HCT116 (cell line): ENCODE measurements at regions not wholly inside any gene's neighbourhood (a gene's known extent, or its start where the extent isn't known, plus 50 kb on each side); places are given as distances from the start of the nearest gene placed in this dataset.

ENCODE experiments used
- ATAC-seq: fragments of 200-7000 bp; cut with Tn5 transposase; 2 replicates; pipeline ENCODE4 v1.9.1; 2020; ENCODE audit warnings: mild to moderate bottlenecking, moderate library complexity
- BruUV-seq: library from RNA; stranded (reverse); fragments of 400-500 nt; replicated peaks from 2 replicates; lab custom pipeline; 2021; lab: Mats Ljungman, UMichigan
- CTCF ChIA-PET: fragments of 300-600 bp; sonication (Branson Sonifier 250); formaldehyde crosslinking; loops from one replicate; lab custom pipeline; 2021; ENCODE audit warnings: antibody characterized with exemption; lab: Charles Lee
- POLR2A ChIA-PET: fragments of 300-600, 350-600 bp; sonication (Branson Sonifier 250); formaldehyde crosslinking; loops from one replicate; lab custom pipeline; 2021; ENCODE audit warnings: antibody characterized with exemption; lab: Charles Lee
- RAD21 ChIA-PET, 2 experiments: fragments of 300-600 bp; sonication (Branson Sonifier 250); formaldehyde crosslinking; loops; one replicate each; lab custom pipeline; 2023; ENCODE audit warnings: low total read pairs in 2 of 2; ENCODE audit not compliant: uncharacterized antibody in 2 of 2, unreplicated experiment in 2 of 2, low non-redundant PET in 1 of 2; lab: Charles Lee
- DNase-seq: peaks from one replicate; pipeline ENCODE4 v3.0.0-alpha.2; 2010; ENCODE audit warnings: low read depth, low spot score
- H2AFZ ChIP-seq: fragments of 200-600 bp; shearing (Covaris generic), sonication (generic); 2 replicates; pipeline ENCODE4 v1.6.1; 2017; ENCODE audit warnings: low read depth, mixed run types, mixed read lengths, antibody characterized with exemption, low read length; ENCODE audit not compliant: poor library complexity, severe bottlenecking
- H3K27ac ChIP-seq: 2 replicates; pipeline ENCODE4 v1.5.1; 2012; ENCODE audit warnings: low read depth, low read length
- H3K27me3 ChIP-seq: fragments of 200-600 bp; sonication (generic); 2 replicates; pipeline ENCODE4 v1.6.1; 2016; ENCODE audit warnings: mixed run types, low read length, mixed read lengths; ENCODE audit not compliant: insufficient read depth
- H3K36me3 ChIP-seq, 2 experiments: fragments of 200-500 bp in 1 of 2; fragments of 200-600 bp in 1 of 2; sonication (Bioruptor generic) in 1 of 2; sonication (generic) in 1 of 2; 2 replicates each; pipeline versions ENCODE4 v1.5.1 to v1.6.1; 2014 to 2016; ENCODE audit warnings: low read length in 2 of 2, inconsistent platforms in 1 of 2, mixed read lengths in 1 of 2, mixed run types in 1 of 2; ENCODE audit not compliant: insufficient read depth in 2 of 2, control insufficient read depth in 1 of 2
- H3K4me1 ChIP-seq, 2 experiments: fragments of 200-600 bp in 1 of 2; sonication (generic) in 1 of 2; 2 replicates each; pipeline versions ENCODE4 v1.5.1 to v1.6.1; 2012 to 2017; ENCODE audit warnings: low read length in 2 of 2, inconsistent platforms in 1 of 2, mild to moderate bottlenecking in 1 of 2, mixed read lengths in 1 of 2, mixed run types in 1 of 2, moderate library complexity in 1 of 2; ENCODE audit not compliant: insufficient read depth in 2 of 2, control insufficient read depth in 1 of 2
- H3K4me2 ChIP-seq: fragments of 200-600 bp; sonication (generic); 2 replicates; pipeline ENCODE4 v1.6.1; 2017; ENCODE audit warnings: mixed run types, low read length, mixed read lengths
- H3K4me3 ChIP-seq, 2 experiments: fragments of 200-600 bp in 1 of 2; sonication (generic) in 1 of 2; replicated peaks in 1 of 2; 2 replicates each; pipeline ENCODE4 v1.5.1; 2011 to 2016; ENCODE audit warnings: low read length in 2 of 2, control low read depth in 1 of 2, low read depth in 1 of 2, mild to moderate bottlenecking in 1 of 2, mixed read lengths in 1 of 2, mixed run types in 1 of 2
- H3K79me2 ChIP-seq: fragments of 200-600 bp; sonication (generic); 2 replicates; pipeline ENCODE4 v1.6.1; 2017; ENCODE audit warnings: mild to moderate bottlenecking, mixed run types, low read length, moderate library complexity, mixed read lengths; ENCODE audit not compliant: insufficient read depth
- H3K9ac ChIP-seq: fragments of 200-600 bp; sonication (generic); 2 replicates; pipeline ENCODE4 v1.6.1; 2016; ENCODE audit warnings: low read length, mixed read lengths
- H3K9me2 ChIP-seq: fragments of 200-600 bp; sonication (generic), shearing (Covaris generic); 2 replicates; pipeline ENCODE4 v1.6.1; 2017; ENCODE audit warnings: mixed run types, mild to moderate bottlenecking, moderate library complexity; ENCODE audit not compliant: insufficient read depth
- H3K9me3 ChIP-seq, 2 experiments: fragments of 200-500 bp in 1 of 2; fragments of 200-600 bp in 1 of 2; sonication (Bioruptor generic) in 1 of 2; sonication (generic) in 1 of 2; 2 replicates each; pipeline ENCODE4 v1.6.1; 2014 to 2017; ENCODE audit warnings: low read length in 2 of 2, mixed read lengths in 2 of 2, inconsistent platforms in 1 of 2, low read depth in 1 of 2, mild to moderate bottlenecking in 1 of 2, mixed run types in 1 of 2, moderate library complexity in 1 of 2; ENCODE audit not compliant: control insufficient read depth in 1 of 2, insufficient read depth in 1 of 2
- H4K20me1 ChIP-seq: fragments of 200-600 bp; sonication (generic), shearing (Covaris generic); 2 replicates; pipeline ENCODE4 v1.6.1; 2017; ENCODE audit warnings: mixed run types, mild to moderate bottlenecking, moderate library complexity; ENCODE audit not compliant: insufficient read depth
- ATF3 ChIP-seq: IDR thresholded peaks from 2 replicates; pipeline ENCODE4 v1.6.1; 2012
- CBX3 ChIP-seq: IDR thresholded peaks from 2 replicates; pipeline ENCODE4 v1.6.1; 2012; ENCODE audit warnings: low read depth
- CEBPB ChIP-seq: IDR thresholded peaks from 2 replicates; pipeline ENCODE4 v1.6.1; 2012; ENCODE audit warnings: low read depth
- CTCF ChIP-seq, 3 experiments: fragments of 200-600 bp in 1 of 3; sonication (generic) in 1 of 3; IDR thresholded peaks in 2 of 3; conservative IDR thresholded peaks in 1 of 3; 2 replicates each; pipeline ENCODE4 v1.5.1; 2012 to 2017; ENCODE audit warnings: low read depth in 2 of 3, low read length in 2 of 3, antibody characterized with exemption in 1 of 3, borderline replicate concordance in 1 of 3, control low read depth in 1 of 3, mild to moderate bottlenecking in 1 of 3, mixed read lengths in 1 of 3, mixed run types in 1 of 3, moderate library complexity in 1 of 3; ENCODE audit not compliant: insufficient read depth in 1 of 3
- EGR1 ChIP-seq: IDR thresholded peaks from 2 replicates; pipeline ENCODE4 v1.6.1; 2012; ENCODE audit warnings: low read depth
- EZH2 ChIP-seq: fragments of 200-600 bp; sonication (generic); IDR thresholded peaks from 2 replicates; pipeline ENCODE4 v1.6.1; 2017; ENCODE audit warnings: antibody characterized with exemption, mixed run types
- MAX ChIP-seq: IDR thresholded peaks from 2 replicates; pipeline ENCODE4 v1.6.1; 2012
- POLR2AphosphoS5 ChIP-seq: IDR thresholded peaks from 2 replicates; pipeline ENCODE4 v1.6.1; 2011; ENCODE audit warnings: mild to moderate bottlenecking, low read depth, low read length, moderate library complexity
- RAD21 ChIP-seq: IDR thresholded peaks from 2 replicates; pipeline ENCODE4 v1.6.1; 2012; ENCODE audit warnings: low read depth, mild to moderate bottlenecking
- SIN3A ChIP-seq: IDR thresholded peaks from 2 replicates; pipeline ENCODE4 v1.6.1; 2012; ENCODE audit warnings: low read depth
- SP1 ChIP-seq: IDR thresholded peaks from 2 replicates; pipeline ENCODE4 v1.6.1; 2012; ENCODE audit warnings: low read depth
- SRF ChIP-seq: IDR thresholded peaks from 2 replicates; pipeline ENCODE4 v1.6.1; 2012; ENCODE audit warnings: low read depth
- TCF7L2 ChIP-seq: IDR thresholded peaks from 2 replicates; pipeline ENCODE4 v1.7.0; 2011; ENCODE audit warnings: borderline replicate concordance, inconsistent platforms; ENCODE audit not compliant: insufficient read depth, insufficient read length; ENCODE audit errors: extremely low read depth
- ZBTB33 ChIP-seq: IDR thresholded peaks from 2 replicates; pipeline ENCODE4 v1.6.1; 2011; ENCODE audit warnings: mild to moderate bottlenecking, low read length, moderate library complexity; ENCODE audit not compliant: insufficient replicate concordance; ENCODE audit errors: extremely low read depth
- ZFX ChIP-seq: fragments of 450-650 bp; IDR thresholded peaks from 2 replicates; pipeline ENCODE4 v1.6.1; 2017
- intact Hi-C: fragments of 100-400 bp; cut with micrococcal nuclease; formaldehyde crosslinking; loops from 2 replicates; pipeline ENCODE4 v1.10.0; 2022

- intact Hi-C loops: no loop called here
- ChIA-PET CTCF (no interaction called here), POLR2A (no interaction called here), RAD21 (interaction anchor here in 1 of 2 experiments (0.5 kb wide), 1 partner anchor 85 kb away, joined by 3 read pairs; no protein-coding TSS in a partner anchor)
- H3K9ac ChIP-seq: no peak overlapping the region
- no peak for DNase-seq
- ATAC-seq: no peak
- H3K9me3 ChIP-seq: no peaks in the 10 kb centered on the region; a peak in 1 of 4 replicates
- H3K27me3 ChIP-seq: no peaks in the 10 kb centered on the region
- H3K4me3 ChIP-seq: no peak overlapping the region
- H3K4me2 ChIP-seq: no peak overlapping the region
- H3K36me3 ChIP-seq: no peaks in the 10 kb centered on the region
- H3K4me1 ChIP-seq: peaks cover 4 to 25% of the 10 kb centered on the region in 2 experiments; a peak in 3 of 4 replicates
- H4K20me1 ChIP-seq: no peaks in the 10 kb centered on the region
- H2AFZ ChIP-seq: no peak overlapping the region
- BruUV-seq: no TSS peak
- peak overlapping the region; percentile 2; the same call in 1 of the 2 replicates for H3K27ac ChIP-seq
- no peak for TF ChIP-seq CBX3
- no peak for TF ChIP-seq ZFX
- no peak for TF ChIP-seq POLR2AphosphoS5
- TF ChIP-seq EZH2: no peak
- TF ChIP-seq SIN3A: no peak
- no peak for TF ChIP-seq CEBPB
- no peak for TF ChIP-seq ZBTB33
- peaks cover 17% of the 10 kb centered on the region for H3K79me2 ChIP-seq
- H3K9me2 ChIP-seq: no peaks in the 10 kb centered on the region
Observed at GRCh38 chr10:28160866-28161405, 141.9 kb downstream of the MPP7 start.

- Histone ChIP-seq H3K9ac (no peak overlapping the region), H3K4me3 (no peak overlapping the region), H3K36me3 (no peaks in the 10 kb centered on the region), H3K4me1 (peaks cover 4 to 40% of the 10 kb centered on the region in 2 experiments; a peak in 3 of 4 replicates), H3K79me2 (peaks cover 12% of the 10 kb centered on the region; the same call in 1 of the 2 replicates), H3K9me2 (no peaks in the 10 kb centered on the region), H4K20me1 (no peaks in the 10 kb centered on the region), H3K4me2 (no peak overlapping the region), H3K9me3 (no peaks in the 10 kb centered on the region), H3K27me3 (no peaks in the 10 kb centered on the region), H2AFZ (no peak overlapping the region), H3K27ac (peak overlapping the region; percentile 7; the same call in 1 of the 2 replicates)
- ATAC-seq (no peak), DNase-seq (no peak)
- ChIA-PET POLR2A (interaction anchor here (1.0 kb wide), 1 partner anchor 33 kb away, joined by 3 read pairs; no protein-coding TSS in a partner anchor), CTCF (no interaction called here), RAD21 (no interaction called here)
- intact Hi-C loops: no loop called here
- no TSS peak for BruUV-seq
- TF ChIP-seq TCF7L2: no peak
- TF ChIP-seq EZH2: no peak
- no peak for TF ChIP-seq CBX3
- TF ChIP-seq RAD21: no peak
- TF ChIP-seq CTCF (IDR thresholded peaks at IDR 0.05 in 2 of 3, conservative IDR thresholded peaks at IDR 0.05 in 1 of 3; ENCODE audit: borderline replicate concordance in 1 of 3, insufficient read depth in 1 of 3, low read depth in 2 of 3, low read length in 2 of 3): no peak
- no peak for TF ChIP-seq SP1
- TF ChIP-seq EGR1: no peak
- TF ChIP-seq ATF3: no peak
- TF ChIP-seq CEBPB: no peak
- no peak for TF ChIP-seq SRF
- TF ChIP-seq MAX: no peak
Observed at GRCh38 chr10:28157379-28157778, 145.5 kb downstream of the MPP7 start.
